ENCODE measurements at regions not wholly inside any gene's neighbourhood (a gene's known extent, or its start where the extent isn't known, plus 50 kb on each side); places are given as distances from the start of the nearest gene placed in this dataset.
"Not testable (repeated sequence)": the region's sequence is repeated elsewhere in the genome, so short reads cannot be mapped to it uniquely, and the experiment has no call there.

DNA sequence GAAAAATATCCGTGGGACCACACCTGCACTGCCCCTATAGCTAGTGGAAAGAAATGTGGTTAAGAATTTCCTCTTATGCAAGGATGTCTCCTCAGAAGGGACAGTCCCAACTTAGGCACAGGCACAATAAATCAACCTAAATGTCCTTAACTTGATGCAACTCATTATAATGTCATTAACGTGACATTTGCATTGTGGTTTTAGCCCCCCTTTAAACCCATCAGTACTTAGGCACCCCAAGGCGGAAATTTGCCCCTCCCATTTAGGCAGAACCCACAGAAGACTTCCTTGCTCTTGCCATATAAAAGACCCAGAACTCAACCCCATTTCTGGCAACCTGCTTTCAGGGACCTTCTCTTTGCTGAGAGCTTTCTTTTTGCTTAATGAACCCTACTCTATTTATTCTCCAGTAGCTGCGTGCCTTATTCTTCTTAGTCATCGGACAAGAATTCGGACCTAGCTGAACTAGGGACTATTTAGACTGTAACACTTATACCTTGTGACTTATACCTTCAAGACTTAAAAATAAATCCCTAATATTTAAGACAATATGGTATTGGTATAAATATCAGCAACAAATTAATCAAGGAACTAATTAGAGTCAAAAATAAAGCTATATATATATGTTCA lies 1281.6 kb upstream of the TMEFF2 start:
- no peak for DNase-seq (ENCODE audit: low spot score)

GRCh38 chr2:193475038-193475437 lies 1280.3 kb upstream of the TMEFF2 start:
- DNase-seq (ENCODE audit: low spot score), result no peak

- no peak for DNase-seq (ENCODE audit: low spot score)
These were observed 1274.5 kb upstream of the TMEFF2 start for GRCh38 chr2:193469251-193469650.

DNA sequence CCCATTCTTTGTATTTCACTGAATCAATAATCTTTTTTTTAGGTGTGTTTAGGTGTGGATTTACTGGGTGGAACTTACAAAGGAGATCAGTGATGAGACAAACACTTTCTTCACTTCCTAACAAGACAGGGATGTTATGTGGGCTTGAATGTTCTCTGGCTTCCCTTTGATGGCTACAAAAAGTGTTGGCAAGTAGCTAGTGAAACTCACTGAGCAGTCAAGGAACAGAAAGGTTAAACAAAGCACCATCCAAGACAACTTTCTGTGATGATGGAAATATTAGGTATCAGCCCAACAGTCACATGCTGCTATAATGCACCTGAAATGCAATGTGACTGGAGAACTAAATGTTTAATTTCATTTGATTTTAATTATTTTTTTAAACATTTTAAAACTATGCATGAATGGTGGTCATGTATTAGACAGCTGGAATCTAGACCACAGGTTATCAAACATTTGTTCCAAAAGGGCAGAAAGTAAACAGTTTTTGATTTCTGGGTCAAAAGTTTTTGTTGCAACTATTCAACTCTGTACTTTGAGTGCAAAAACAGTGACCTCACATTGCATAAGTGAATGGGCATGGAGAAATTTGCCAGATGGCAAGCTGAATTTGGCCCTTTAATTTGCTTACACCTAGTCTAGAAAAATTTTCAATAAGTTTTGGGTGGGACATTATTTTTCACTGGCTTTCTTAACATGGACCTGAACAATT lies 1272.7 kb upstream of the TMEFF2 start:
- no peak for DNase-seq (ENCODE audit: low spot score)

- DNase-seq (ENCODE audit: low spot score), result no peak
These were observed 1268.3 kb upstream of the TMEFF2 start for GRCh38 chr2:193463011-193463410.

DNA sequence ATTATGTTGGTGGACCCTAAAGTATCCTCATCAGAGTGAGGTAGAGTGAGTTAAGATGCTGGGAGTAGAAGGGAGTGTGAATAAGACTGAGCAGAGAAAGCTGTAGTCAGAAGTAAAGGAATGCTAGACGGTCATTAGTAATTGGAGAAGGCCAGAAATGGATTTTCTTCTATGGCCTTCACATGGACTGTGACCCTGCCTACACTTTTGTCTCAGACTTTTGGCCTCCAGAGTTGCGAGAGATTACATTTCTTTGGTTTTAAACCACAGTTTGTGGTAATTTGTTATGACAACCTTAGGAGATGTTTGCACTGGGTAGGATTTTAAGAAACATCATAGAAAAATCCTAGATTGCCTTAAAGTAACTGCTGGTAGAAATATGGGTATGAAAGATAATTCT lies 1267.7 kb upstream of the TMEFF2 start:
- no peak for DNase-seq (ENCODE audit: low spot score)

DNA sequence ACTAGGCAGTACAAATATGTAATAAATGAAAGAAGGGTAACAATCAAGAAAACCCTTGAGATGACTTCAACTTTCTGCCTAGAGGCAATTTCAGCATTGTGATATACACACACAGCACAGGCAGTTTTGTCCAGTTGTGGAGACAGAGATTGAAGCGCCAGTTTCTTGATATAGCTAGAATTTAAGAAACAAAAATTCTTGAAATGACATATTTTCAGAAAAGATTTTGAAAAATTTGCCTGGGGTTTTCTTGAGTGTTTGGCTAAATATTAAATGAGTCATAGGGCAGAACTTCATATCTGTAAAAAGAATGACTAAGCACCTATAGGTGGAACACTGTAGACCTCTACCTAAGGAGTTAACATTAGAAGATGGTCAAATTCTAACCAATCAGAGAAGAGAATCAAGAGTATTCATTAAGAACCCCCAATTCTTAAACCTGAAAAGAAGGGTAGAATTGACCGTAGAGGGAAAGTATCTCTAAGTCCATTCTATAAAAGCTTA lies 1266.8 kb upstream of the TMEFF2 start:
- no peak for DNase-seq (ENCODE audit: low spot score)

GRCh38 chr2:193446967-193447366 lies 1252.2 kb upstream of the TMEFF2 start:
- DNase-seq (ENCODE audit: low spot score), result no peak

DNA sequence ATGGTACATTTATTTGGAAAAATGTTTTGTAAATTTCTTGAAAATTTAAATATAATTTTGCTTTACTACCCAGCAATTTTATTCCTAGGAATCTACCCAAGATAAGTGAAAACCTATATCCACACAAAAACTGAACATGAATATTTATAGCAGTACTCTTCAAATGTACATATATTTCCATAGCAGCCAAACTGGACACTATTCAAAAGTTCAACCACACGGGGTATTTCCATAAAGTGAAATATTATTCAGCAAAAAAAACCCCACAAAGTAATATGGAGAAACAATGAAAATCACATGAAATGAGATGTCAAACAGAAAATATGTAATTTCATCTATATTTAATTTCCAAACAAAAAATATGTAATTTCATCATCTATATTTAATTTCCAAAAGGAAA lies 1247.6 kb upstream of the TMEFF2 start:
- no peak for DNase-seq (ENCODE audit: low spot score)

- DNase-seq (ENCODE audit: low spot score), result no peak
These were observed 1233.6 kb upstream of the TMEFF2 start for GRCh38 chr2:193428336-193428818.

DNA sequence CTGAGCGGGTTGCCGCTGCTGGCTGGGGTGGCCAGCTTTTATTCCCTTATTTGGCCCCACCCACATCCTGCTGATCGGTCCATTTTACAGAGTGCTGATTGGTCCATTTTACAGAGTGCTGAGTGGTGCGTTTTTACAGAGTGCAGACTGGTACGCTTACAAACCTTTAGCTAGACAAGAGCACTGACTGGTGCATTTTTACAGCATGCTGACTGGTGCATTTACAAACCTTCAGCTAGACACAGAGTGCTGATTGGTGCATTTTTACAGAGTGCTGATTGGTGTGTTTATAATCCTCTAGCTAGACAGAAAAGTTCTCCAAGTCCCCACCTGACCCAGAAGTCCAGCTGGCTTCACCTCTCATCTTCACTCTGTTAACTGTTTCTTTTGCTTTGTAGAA lies 1217.6 kb upstream of the TMEFF2 start:
- DNase-seq (ENCODE audit: low spot score), result not testable (repeated sequence)

- DNase-seq (ENCODE audit: low spot score), result no peak
These were observed 1215.2 kb upstream of the TMEFF2 start for GRCh38 chr2:193409951-193410350.

GRCh38 chr2:193382583-193382982 lies 1187.8 kb upstream of the TMEFF2 start:
- no peak for DNase-seq (ENCODE audit: low spot score)

- DNase-seq (ENCODE audit: low spot score), result no peak
These were observed 1183.1 kb upstream of the TMEFF2 start for GRCh38 chr2:193377789-193378188.

DNA sequence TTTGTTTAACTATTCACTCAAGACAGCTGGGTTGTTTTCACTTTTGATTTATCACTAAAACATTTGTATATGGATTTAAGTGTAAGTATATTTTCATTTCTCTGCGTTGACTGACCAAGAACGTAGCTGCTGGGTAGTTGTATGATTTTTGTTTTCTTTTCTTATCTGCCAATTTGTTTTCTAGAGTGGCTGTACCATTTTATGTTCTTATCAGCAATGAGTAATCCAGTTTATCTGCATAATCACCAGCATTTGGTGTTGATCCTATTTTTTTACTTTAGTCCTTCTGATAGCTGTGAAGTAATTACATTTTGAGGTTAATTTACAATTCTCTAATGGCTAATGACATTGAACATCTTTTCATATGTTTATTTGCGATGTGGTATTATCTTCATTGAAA lies 1178.4 kb upstream of the TMEFF2 start:
- no peak for DNase-seq (ENCODE audit: low spot score)

DNA sequence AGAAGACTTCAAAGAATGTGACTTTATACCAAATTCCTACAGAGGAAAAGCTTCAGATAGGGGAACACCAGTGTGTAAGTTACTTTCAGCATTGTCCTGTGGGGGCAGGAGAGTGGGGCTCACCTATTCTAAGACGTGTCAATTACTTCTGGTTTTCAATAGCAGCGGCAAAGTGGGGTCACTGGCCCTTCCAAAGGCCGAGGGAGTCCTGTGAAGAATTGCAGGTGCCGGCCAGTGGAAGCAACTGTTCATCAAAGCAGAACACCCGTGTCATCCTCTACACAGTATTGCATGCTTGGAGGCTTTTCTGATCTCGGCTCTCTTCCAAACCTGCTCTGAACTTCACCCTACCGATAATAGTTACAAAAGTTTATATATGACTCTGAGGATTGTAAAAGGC lies 1176.5 kb upstream of the TMEFF2 start:
- no peak for DNase-seq (ENCODE audit: low spot score)

GRCh38 chr2:193368615-193369014 lies 1173.9 kb upstream of the TMEFF2 start:
- no peak for DNase-seq (ENCODE audit: low spot score)

GRCh38 chr2:193357508-193357907 lies 1162.8 kb upstream of the TMEFF2 start:
- no peak for DNase-seq (ENCODE audit: low spot score)

- DNase-seq (ENCODE audit: low spot score), result not testable (repeated sequence)
These were observed 1158.0 kb upstream of the TMEFF2 start for GRCh38 chr2:193352665-193353242.

DNA sequence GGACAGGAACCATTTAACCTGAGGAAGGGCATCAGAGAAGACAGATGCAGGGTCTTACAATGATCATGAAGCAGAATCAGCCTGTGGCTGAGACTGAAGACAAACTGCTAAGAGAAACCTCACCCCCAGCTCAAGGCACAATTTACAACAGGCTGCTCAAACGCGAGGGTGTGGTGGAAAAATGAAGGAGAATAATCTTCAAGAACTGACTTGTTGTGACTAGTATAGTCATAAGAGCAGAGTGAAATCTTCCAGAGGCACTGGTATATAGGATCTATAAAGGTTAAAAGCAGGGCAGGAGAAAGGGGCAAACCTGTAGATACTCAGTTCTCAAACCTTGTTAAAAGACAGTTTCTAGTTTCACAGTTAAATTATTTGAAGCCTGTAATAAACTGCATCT lies 1155.8 kb upstream of the TMEFF2 start:
- DNase-seq (ENCODE audit: low spot score), result no peak

DNA sequence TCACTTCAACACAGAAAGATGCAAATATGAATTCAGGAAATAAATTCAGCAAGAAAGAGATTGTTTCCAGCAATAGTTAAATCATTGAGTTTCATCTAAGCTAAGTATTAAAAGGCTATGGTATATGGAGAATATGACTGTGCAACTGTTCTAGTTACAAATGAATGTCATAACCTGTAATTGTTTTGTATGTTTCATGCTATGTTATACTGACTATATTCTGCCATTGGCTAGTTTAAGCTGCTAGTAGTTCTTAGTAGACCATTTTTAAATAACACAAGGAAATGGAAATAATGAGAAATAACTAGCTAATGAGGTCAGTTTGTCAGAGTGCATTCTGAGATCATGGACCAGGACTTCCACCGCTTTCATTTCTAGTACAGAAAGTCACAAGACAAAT lies 1154.9 kb upstream of the TMEFF2 start:
- no peak for DNase-seq (ENCODE audit: low spot score)

- no peak for DNase-seq (ENCODE audit: low spot score)
These were observed 1153.3 kb upstream of the TMEFF2 start for GRCh38 chr2:193348055-193348454.

- DNase-seq (ENCODE audit: low spot score), result no peak
These were observed 1142.0 kb upstream of the TMEFF2 start for GRCh38 chr2:193336781-193337180.
